ENCODE measurements at regions not wholly inside any gene's neighbourhood (a gene's known extent, or its start where the extent isn't known, plus 50 kb on each side); places are given as distances from the start of the nearest gene placed in this dataset.

- Histone ChIP-seq H3K27me3 (ENCODE audit: control insufficient read depth, insufficient read depth, low read length) (no peaks in the 10 kb centered on the region), H3K27ac (ENCODE audit: low read depth in 2 of 2, low read length in 2 of 2) (no peak overlapping the region), H3K36me3 (ENCODE audit: control insufficient read depth in 2 of 3, insufficient read depth in 3 of 3, low read length in 3 of 3) (no peaks in the 10 kb centered on the region), H3K9ac (ENCODE audit: low read length in 3 of 3) (no peak overlapping the region), H3K4me3 (ENCODE audit: low read length in 3 of 3) (no peak overlapping the region), H3K9me3 (ENCODE audit: control insufficient read depth in 2 of 3, insufficient read depth in 1 of 3, low read length in 3 of 3) (no peaks in the 10 kb centered on the region), H3K4me1 (ENCODE audit: control insufficient read depth in 2 of 3, insufficient read depth in 2 of 3, low read depth in 1 of 3, low read length in 3 of 3) (no peaks in the 10 kb centered on the region)
- no peak for DNase-seq
- FAIRE-seq = no peak
- intact Hi-C loops (cut with DNase I) = loop anchor here (10.0 kb wide), 1 partner anchor 304 kb away; no protein-coding TSS in a partner anchor
- TF ChIP-seq CTCF (IDR thresholded peaks at IDR 0.05; ENCODE audit: borderline replicate concordance, extremely low read depth, insufficient read depth) = no peak
These were observed 311.2 kb downstream of the DUSP6 start for GRCh38 chr12:89041078-89041477.

GRCh38 chr12:89040146-89040964, 311.9 kb downstream of the DUSP6 start:
- FAIRE-seq = no peak
- intact Hi-C loops (cut with DNase I) = loop anchor here (10.0 kb wide), 1 partner anchor 304 kb away; no protein-coding TSS in a partner anchor

GRCh38 chr12:89038831-89039512, 313.3 kb downstream of the DUSP6 start:
- H3K4me3 ChIP-seq (ENCODE audit: low read length in 3 of 3) = no peak overlapping the region
- H3K27ac ChIP-seq (ENCODE audit: low read depth in 2 of 2, low read length in 2 of 2) = no peak overlapping the region
- no peak for TF ChIP-seq CTCF (IDR thresholded peaks at IDR 0.05; ENCODE audit: borderline replicate concordance, extremely low read depth, insufficient read depth)
- H3K9ac ChIP-seq (ENCODE audit: low read length in 3 of 3) = no peak overlapping the region
- H3K27me3 ChIP-seq (ENCODE audit: control insufficient read depth, insufficient read depth, low read length) = no peaks in the 10 kb centered on the region
- no peaks in the 10 kb centered on the region for H3K4me1 ChIP-seq (ENCODE audit: control insufficient read depth in 2 of 3, insufficient read depth in 2 of 3, low read depth in 1 of 3, low read length in 3 of 3)
- no peak for DNase-seq
- intact Hi-C loops (cut with DNase I) = no loop called here
- no peak for FAIRE-seq
- no peaks in the 10 kb centered on the region for H3K36me3 ChIP-seq (ENCODE audit: control insufficient read depth in 2 of 3, insufficient read depth in 3 of 3, low read length in 3 of 3)
- H3K9me3 ChIP-seq (ENCODE audit: control insufficient read depth in 2 of 3, insufficient read depth in 1 of 3, low read length in 3 of 3) = no peaks in the 10 kb centered on the region

More at GRCh38 chr12:89040146-89040964, 311.9 kb downstream of the DUSP6 start:
- peak in 3 of 5 donors; percentile 21 to 66 (median 23) for DNase-seq
- Histone ChIP-seq H3K4me3 (ENCODE audit: low read length in 3 of 3) (no peak overlapping the region), H3K4me1 (ENCODE audit: control insufficient read depth in 2 of 3, insufficient read depth in 2 of 3, low read depth in 1 of 3, low read length in 3 of 3) (no peaks in the 10 kb centered on the region), H3K27me3 (ENCODE audit: control insufficient read depth, insufficient read depth, low read length) (no peaks in the 10 kb centered on the region), H3K9ac (ENCODE audit: low read length in 3 of 3) (no peak overlapping the region), H3K9me3 (ENCODE audit: control insufficient read depth in 2 of 3, insufficient read depth in 1 of 3, low read length in 3 of 3) (no peaks in the 10 kb centered on the region), H3K27ac (ENCODE audit: low read depth in 2 of 2, low read length in 2 of 2) (no peak overlapping the region), H3K36me3 (ENCODE audit: control insufficient read depth in 2 of 3, insufficient read depth in 3 of 3, low read length in 3 of 3) (no peaks in the 10 kb centered on the region)
- TF ChIP-seq CTCF (IDR thresholded peaks at IDR 0.05; ENCODE audit: borderline replicate concordance, extremely low read depth, insufficient read depth) = no peak

All from kidney (tissue), 13 donors.